ENCODE measurements at regions not wholly inside any gene's neighbourhood (a gene's known extent, or its start where the extent isn't known, plus 50 kb on each side); places are given as distances from the start of the nearest gene placed in this dataset.

GRCh38 chr6:19454721-19455392 lies 382.3 kb upstream of the ID4 start:
- H3K27me3 ChIP-seq (ENCODE audit: insufficient read depth): no peaks in the 10 kb centered on the region
- H3K4me1 ChIP-seq (ENCODE audit: control insufficient read depth in 1 of 2, insufficient read depth in 2 of 2, low read depth in 1 of 2, low read length in 1 of 2): no peaks in the 10 kb centered on the region
- TF ChIP-seq ZBTB33 (IDR thresholded peaks at IDR 0.05; ENCODE audit: borderline replicate concordance, low read depth) (no peak), GABPA (IDR thresholded peaks at IDR 0.05; ENCODE audit: low read depth) (no peak), REST (IDR thresholded peaks at IDR 0.05; ENCODE audit: low read depth, low read length) (no peak), JUND (IDR thresholded peaks at IDR 0.05) (no peak), TEAD4 (IDR thresholded peaks at IDR 0.05; ENCODE audit: borderline replicate concordance, insufficient read depth) (no peak), ELF1 (IDR thresholded peaks at IDR 0.05) (no peak), RAD21 (IDR thresholded peaks at IDR 0.05; ENCODE audit: low read length) (no peak), FOXM1 (IDR thresholded peaks at IDR 0.05; ENCODE audit: low read depth) (no peak), NFIC (IDR thresholded peaks at IDR 0.05; ENCODE audit: borderline replicate concordance) (no peak), YY1 (IDR thresholded peaks at IDR 0.05; ENCODE audit: low read depth) (no peak)
- TF ChIP-seq, protein P1, sequence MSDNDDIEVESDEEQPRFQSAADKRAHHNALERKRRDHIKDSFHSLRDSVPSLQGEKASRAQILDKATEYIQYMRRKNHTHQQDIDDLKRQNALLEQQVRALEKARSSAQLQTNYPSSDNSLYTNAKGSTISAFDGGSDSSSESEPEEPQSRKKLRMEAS (IDR thresholded peaks at IDR 0.05; ENCODE audit: low read depth): no peak
- TF ChIP-seq, protein P2, sequence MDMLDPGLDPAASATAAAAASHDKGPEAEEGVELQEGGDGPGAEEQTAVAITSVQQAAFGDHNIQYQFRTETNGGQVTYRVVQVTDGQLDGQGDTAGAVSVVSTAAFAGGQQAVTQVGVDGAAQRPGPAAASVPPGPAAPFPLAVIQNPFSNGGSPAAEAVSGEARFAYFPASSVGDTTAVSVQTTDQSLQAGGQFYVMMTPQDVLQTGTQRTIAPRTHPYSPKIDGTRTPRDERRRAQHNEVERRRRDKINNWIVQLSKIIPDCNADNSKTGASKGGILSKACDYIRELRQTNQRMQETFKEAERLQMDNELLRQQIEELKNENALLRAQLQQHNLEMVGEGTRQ (IDR thresholded peaks at IDR 0.05; ENCODE audit: borderline replicate concordance, low read depth, low read length): no peak
- POLR2A ChIA-PET: no interaction called here
- H3K9me2 ChIP-seq: no peaks in the 10 kb centered on the region
- no peaks in the 10 kb centered on the region for H3K36me3 ChIP-seq (replicated peaks in 1 of 2; ENCODE audit: control insufficient read depth in 1 of 2, insufficient read depth in 2 of 2, low read length in 1 of 2)
- no peaks in the 10 kb centered on the region for H3K79me2 ChIP-seq (ENCODE audit: insufficient read depth)
- CTCF ChIA-PET: interaction anchor here (0.5 kb wide), 1 partner anchor 74 kb away, joined by 3 read pairs; no protein-coding TSS in a partner anchor
- H3F3A ChIP-seq (replicated peaks; ENCODE audit: insufficient read depth): no peaks in the 10 kb centered on the region
- H4K20me1 ChIP-seq (ENCODE audit: insufficient read depth): no peaks in the 10 kb centered on the region
- DNase-seq: no peak
- no peak overlapping the region for H3K27ac ChIP-seq (ENCODE audit: low read depth in 2 of 2, low read length in 1 of 2)
- no peaks in the 10 kb centered on the region for H3K9me3 ChIP-seq
- no peak overlapping the region for H3K4me2 ChIP-seq
- H3K4me3 ChIP-seq (ENCODE audit: low read depth in 2 of 2, low read length in 1 of 2): no peak overlapping the region
- 27% methylated on average over 2 of the region's 2 CpGs for WGBS (ENCODE audit: low lambda C conversion rate)
- no peak overlapping the region for H3K9ac ChIP-seq
- H2AFZ ChIP-seq (ENCODE audit: low read depth): no peak overlapping the region
